Fibroblast of mammary gland (primary cell): ENCODE measurements at regions not wholly inside any gene's neighbourhood (a gene's known extent, or its start where the extent isn't known, plus 50 kb on each side); places are given as distances from the start of the nearest gene placed in this dataset.

Experiments used
- DNase-seq: peaks from one replicate; pipeline ENCODE4 v3.0.0-alpha.2; 2010; ENCODE audit warnings: low read depth
- H3K4me3 ChIP-seq: 2 replicates; pipeline ENCODE4 v1.5.1; 2011; ENCODE audit warnings: low read depth, mild to moderate bottlenecking, low read length, moderate library complexity; ENCODE audit not compliant: control insufficient read depth
- TF ChIP-seq, protein P1 (sequence below): conservative IDR thresholded peaks from 2 replicates; pipeline ENCODE4 v1.5.1; 2011; ENCODE audit warnings: low read depth, low read length, inconsistent platforms; ENCODE audit not compliant: control insufficient read depth, insufficient read depth

DNA sequence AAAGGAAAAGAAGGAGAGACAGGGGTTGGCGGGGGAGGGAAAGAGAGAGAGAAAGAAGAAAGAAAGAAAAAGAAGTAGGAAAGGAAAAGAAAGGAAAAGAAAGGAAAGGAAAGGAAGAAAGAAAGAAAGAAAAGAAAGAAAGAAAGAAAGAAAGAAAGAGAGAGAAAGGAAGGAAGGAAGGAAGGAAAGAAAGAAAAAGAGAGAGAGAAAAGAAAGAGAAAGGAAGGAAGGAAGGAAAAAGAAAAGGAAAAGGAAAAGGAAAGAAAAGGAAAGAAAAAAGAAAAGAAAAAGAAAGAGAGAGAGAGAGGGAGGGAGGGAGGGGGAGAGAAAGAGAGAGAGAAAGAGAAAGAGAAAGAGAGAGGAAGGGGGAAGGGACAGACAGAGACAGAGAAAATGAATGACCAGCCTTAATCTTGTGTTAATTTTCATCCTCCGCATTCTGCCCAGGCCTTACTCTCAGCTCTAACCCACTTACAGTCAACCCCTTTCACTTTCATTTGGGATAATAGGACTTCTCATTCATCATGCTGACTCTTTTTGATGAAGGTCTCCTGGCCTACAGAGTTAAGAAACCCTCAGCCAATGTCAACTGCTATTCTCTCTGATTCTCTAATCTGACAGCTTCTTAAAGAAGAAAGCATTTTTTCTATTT is 207.3 kb downstream of the SUCLG1 start:
- DNase-seq = no peak
- H3K4me3 ChIP-seq = no peak overlapping the region
- TF ChIP-seq, protein P1, sequence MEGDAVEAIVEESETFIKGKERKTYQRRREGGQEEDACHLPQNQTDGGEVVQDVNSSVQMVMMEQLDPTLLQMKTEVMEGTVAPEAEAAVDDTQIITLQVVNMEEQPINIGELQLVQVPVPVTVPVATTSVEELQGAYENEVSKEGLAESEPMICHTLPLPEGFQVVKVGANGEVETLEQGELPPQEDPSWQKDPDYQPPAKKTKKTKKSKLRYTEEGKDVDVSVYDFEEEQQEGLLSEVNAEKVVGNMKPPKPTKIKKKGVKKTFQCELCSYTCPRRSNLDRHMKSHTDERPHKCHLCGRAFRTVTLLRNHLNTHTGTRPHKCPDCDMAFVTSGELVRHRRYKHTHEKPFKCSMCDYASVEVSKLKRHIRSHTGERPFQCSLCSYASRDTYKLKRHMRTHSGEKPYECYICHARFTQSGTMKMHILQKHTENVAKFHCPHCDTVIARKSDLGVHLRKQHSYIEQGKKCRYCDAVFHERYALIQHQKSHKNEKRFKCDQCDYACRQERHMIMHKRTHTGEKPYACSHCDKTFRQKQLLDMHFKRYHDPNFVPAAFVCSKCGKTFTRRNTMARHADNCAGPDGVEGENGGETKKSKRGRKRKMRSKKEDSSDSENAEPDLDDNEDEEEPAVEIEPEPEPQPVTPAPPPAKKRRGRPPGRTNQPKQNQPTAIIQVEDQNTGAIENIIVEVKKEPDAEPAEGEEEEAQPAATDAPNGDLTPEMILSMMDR = no peak

GRCh38 chr2:84249140-84249539 is 209.9 kb downstream of the SUCLG1 start:
- TF ChIP-seq, protein P1 = no peak
- no peak overlapping the region for H3K4me3 ChIP-seq
- no peak for DNase-seq

DNA sequence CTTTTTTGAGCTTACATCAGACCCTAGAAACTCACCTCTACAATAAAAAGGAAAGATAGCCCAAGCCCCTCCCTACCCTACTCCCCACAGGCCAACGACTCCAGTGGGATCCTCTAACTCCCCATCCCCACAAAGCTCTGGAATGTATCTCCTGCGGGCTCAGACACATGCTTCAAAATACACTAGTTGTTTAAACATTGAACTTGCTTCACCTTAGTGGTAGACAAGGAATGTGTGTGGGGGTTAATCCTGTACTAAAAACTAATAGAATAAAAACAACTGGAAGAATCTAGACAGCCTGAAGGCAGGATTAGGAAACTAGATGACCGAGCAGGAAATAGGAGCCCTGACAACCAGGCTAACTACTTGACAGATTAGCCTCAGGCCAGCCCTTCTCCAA is 211.5 kb downstream of the SUCLG1 start:
- H3K4me3 ChIP-seq = no peak overlapping the region
- TF ChIP-seq, protein P1 = no peak
- DNase-seq = no peak

DNA sequence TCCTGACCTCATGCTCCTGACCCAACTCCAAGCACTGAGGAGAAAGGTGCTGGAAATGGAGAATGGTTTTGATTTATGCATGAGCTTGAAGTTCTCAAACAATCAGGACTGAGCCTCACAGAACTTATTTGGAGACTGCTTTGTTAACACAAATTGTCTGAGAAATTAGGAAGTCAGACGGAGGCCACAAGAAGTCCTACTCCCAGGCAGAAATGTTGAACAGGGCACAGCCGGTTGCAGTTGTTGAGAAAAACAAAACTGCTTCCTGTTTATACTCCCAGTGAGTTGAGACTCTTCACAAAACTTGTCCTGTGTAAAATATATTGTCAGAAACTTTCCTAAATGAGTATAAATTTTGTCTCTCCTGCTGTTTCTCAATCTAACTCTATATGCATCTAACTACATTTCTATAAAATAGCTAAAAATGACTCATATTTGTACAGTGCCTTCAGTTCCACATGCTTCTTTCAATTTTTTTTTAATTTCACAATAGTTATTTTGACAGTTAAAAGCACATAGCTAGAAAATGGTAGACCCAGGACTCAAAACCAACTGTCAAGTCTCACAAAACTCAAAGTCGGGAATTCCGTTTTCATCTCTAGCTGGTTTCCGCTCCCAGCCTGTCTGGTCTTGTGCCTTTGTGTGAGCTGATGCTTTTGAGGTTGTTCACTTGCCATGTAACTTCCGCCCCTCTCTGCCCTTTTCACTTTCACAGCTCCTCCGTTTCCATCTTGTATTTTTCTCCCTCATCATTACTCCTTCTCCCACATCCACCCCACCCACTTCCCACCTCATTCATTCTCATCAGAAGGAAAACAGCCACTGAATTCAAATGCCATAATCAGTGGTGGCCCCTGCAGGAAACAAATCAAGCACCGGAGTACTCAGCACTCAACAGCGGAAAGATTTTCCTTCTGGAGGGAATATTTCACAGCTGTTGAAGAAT is 215.0 kb downstream of the SUCLG1 start:
- no peak overlapping the region for H3K4me3 ChIP-seq
- TF ChIP-seq, protein P1 = no peak
- no peak for DNase-seq

DNA sequence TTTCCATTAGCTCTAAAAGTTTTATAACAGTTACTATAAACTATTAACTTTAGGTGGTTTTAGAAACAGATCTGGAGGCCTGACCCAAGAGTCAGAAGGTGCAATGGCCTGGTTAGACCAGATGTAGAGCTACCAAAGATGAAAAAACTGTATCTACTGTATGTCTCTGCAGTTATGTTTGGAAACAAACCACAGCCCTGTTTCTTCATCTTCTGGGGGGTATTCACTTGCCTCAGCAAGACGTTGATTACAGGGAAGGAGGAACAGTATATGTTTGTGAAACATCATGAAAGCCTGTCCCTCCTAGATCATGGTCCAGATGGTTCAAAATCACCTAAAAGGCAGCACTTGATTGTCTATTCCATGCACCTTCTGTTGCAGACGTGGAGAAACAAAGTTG is 220.2 kb downstream of the SUCLG1 start:
- DNase-seq = no peak
- TF ChIP-seq, protein P1 = no peak

DNA sequence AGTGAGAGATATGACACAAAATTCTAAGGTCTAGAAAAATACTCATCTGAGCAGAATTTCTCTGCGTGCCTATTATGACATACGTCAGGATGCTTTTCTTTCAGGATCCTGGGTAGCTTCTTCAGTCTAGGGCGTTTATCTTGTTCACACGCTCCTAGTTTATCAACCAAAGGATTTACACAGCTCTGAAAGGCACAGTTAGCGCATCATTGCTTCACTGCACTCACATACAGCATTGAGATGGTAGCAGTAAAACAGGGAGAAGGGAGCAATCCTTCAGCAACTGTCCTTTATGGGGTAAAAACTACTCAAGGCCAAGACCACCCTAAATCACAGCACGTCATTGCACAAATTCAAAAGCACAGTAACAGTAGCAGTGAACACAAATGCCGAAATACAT is 222.8 kb downstream of the SUCLG1 start:
- DNase-seq = no peak
- TF ChIP-seq, protein P1 = no peak
- no peak overlapping the region for H3K4me3 ChIP-seq

More for the DNA sequence above, 220.2 kb downstream of the SUCLG1 start:
- no peak overlapping the region for H3K4me3 ChIP-seq
